Thoracic aorta (tissue), 2 donors: ENCODE measurements at regions not wholly inside any gene's neighbourhood (a gene's known extent, or its start where the extent isn't known, plus 50 kb on each side); places are given as distances from the start of the nearest gene placed in this dataset.

Experiments
- ATAC-seq: fragments of 150-250 bp; one replicate; pipeline ENCODE4 v1.8.0; 2017; ENCODE audit warnings: low read depth; ENCODE audit not compliant: insufficient number of reproducible peaks, low FRiP score
- DNase-seq: peaks from one replicate; pipeline ENCODE4 v3.0.0-alpha.2; 2020; ENCODE audit warnings: low spot score
- H3K27ac ChIP-seq, 2 donors: fragments of 200-600 bp; sonication (generic); 1 replicate in 1 of 2; 2 replicates in 1 of 2; pipeline ENCODE4 v1.5.1; 2016; ENCODE audit warnings: mild to moderate bottlenecking in 2 of 2, moderate library complexity in 2 of 2
- H3K27me3 ChIP-seq: fragments of 200-600 bp; sonication (generic); replicated peaks from 2 replicates; pipeline ENCODE4 v1.6.0; 2016; ENCODE audit warnings: mild to moderate bottlenecking; ENCODE audit not compliant: insufficient read depth
- H3K36me3 ChIP-seq: fragments of 200-600 bp; sonication (generic); one replicate; pipeline ENCODE4 v1.5.1; 2016
- H3K4me1 ChIP-seq, 2 donors: fragments of 200-600 bp; sonication (generic); 1 replicate in 1 of 2; 2 replicates in 1 of 2; pipeline versions ENCODE4 v1.5.1 to v1.6.0; 2016; ENCODE audit warnings: low read depth in 2 of 2, mild to moderate bottlenecking in 1 of 2; ENCODE audit not compliant: control insufficient read depth in 1 of 2
- H3K4me3 ChIP-seq: fragments of 200-600 bp; sonication (generic); 2 replicates; pipeline ENCODE4 v1.5.1; 2016; ENCODE audit warnings: mild to moderate bottlenecking
- H3K9me3 ChIP-seq: fragments of 200-600 bp; sonication (generic); 2 replicates; pipeline ENCODE4 v1.5.1; 2016
- TF ChIP-seq, protein P1 (sequence below): fragments of 200-600 bp; sonication (generic); IDR thresholded peaks from one replicate; pipeline ENCODE4 v1.5.1; 2019; ENCODE audit warnings: antibody characterized with exemption

DNA sequence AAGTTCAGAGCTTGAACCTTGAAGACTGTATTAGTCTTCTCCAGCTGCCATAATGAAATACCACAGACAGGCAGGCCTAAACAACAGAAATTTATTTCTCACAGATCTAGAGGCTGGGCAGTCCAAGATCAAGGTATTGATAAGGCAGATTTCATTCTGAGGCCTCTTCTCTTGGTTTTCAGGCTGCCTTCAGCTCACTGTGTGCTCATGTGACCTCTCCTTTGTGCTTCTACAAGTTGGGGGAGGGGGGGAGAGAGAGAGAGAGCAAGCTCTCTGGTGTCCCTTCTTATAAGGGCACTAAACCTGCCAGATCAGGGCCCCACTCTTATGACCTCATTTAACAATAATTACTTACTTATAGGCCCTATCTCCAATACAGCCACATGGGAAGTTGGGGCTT lies 102.6 kb upstream of the RSPO3 start:
- no peaks in the 10 kb centered on the region for H3K4me1 ChIP-seq
- ATAC-seq (no peak), DNase-seq (no peak)
- no peaks in the 10 kb centered on the region for H3K9me3 ChIP-seq
- no peaks in the 10 kb centered on the region for H3K36me3 ChIP-seq
- no peak overlapping the region for H3K27ac ChIP-seq
- TF ChIP-seq, protein P1, sequence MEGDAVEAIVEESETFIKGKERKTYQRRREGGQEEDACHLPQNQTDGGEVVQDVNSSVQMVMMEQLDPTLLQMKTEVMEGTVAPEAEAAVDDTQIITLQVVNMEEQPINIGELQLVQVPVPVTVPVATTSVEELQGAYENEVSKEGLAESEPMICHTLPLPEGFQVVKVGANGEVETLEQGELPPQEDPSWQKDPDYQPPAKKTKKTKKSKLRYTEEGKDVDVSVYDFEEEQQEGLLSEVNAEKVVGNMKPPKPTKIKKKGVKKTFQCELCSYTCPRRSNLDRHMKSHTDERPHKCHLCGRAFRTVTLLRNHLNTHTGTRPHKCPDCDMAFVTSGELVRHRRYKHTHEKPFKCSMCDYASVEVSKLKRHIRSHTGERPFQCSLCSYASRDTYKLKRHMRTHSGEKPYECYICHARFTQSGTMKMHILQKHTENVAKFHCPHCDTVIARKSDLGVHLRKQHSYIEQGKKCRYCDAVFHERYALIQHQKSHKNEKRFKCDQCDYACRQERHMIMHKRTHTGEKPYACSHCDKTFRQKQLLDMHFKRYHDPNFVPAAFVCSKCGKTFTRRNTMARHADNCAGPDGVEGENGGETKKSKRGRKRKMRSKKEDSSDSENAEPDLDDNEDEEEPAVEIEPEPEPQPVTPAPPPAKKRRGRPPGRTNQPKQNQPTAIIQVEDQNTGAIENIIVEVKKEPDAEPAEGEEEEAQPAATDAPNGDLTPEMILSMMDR: no peak
- H3K4me3 ChIP-seq: no peak overlapping the region
- no peaks in the 10 kb centered on the region for H3K27me3 ChIP-seq

DNA sequence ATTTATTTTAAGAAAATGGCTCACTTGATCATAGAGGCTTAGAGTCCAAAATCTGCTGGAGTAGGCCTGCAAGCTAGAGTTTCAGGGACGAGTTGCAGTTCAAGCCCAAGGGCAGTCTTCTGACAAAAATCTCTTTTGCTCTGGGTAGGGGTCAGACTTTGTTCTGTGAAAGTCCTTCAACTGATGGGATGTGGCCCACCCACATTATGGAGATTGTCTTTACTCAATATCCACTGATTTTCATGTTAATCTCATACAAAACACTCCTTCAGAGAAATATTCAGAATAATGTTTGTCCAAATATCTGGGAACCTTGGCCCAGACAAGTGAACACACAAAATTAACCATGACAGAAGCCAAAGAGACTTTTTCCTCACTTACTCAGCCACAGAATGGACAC lies 98.6 kb upstream of the RSPO3 start:
- no peaks in the 10 kb centered on the region for H3K9me3 ChIP-seq
- H3K4me1 ChIP-seq: no peaks in the 10 kb centered on the region
- TF ChIP-seq, protein P1: no peak
- no peaks in the 10 kb centered on the region for H3K36me3 ChIP-seq
- DNase-seq (no peak), ATAC-seq (no peak)
- no peak overlapping the region for H3K27ac ChIP-seq
- no peak overlapping the region for H3K4me3 ChIP-seq
- no peaks in the 10 kb centered on the region for H3K27me3 ChIP-seq

DNA sequence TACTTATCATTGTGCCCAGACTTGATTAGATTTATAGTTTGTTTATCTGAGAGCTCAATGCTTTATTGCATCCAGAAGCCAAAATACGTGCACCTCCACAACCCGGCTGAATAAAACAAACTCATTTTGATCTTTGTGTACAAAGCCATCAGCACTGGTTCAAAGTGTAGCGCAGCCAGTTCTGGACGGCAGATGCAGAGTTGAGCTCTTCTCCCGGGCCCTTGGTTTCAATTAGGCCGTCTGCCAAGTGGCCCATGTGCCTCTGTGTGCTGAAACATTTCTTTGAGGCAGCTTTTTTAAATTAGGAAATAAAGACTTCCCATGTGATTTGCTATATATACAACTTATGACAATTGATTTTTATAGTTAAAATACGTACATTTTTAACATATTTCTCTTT lies 96.2 kb upstream of the RSPO3 start:
- DNase-seq: no peak
- Histone ChIP-seq H3K36me3 (no peaks in the 10 kb centered on the region), H3K9me3 (no peaks in the 10 kb centered on the region), H3K4me1 (no peaks in the 10 kb centered on the region), H3K4me3 (no peak overlapping the region), H3K27ac (no peak overlapping the region), H3K27me3 (no peaks in the 10 kb centered on the region)
- ATAC-seq: no peak
- TF ChIP-seq, protein P1: no peak

DNA sequence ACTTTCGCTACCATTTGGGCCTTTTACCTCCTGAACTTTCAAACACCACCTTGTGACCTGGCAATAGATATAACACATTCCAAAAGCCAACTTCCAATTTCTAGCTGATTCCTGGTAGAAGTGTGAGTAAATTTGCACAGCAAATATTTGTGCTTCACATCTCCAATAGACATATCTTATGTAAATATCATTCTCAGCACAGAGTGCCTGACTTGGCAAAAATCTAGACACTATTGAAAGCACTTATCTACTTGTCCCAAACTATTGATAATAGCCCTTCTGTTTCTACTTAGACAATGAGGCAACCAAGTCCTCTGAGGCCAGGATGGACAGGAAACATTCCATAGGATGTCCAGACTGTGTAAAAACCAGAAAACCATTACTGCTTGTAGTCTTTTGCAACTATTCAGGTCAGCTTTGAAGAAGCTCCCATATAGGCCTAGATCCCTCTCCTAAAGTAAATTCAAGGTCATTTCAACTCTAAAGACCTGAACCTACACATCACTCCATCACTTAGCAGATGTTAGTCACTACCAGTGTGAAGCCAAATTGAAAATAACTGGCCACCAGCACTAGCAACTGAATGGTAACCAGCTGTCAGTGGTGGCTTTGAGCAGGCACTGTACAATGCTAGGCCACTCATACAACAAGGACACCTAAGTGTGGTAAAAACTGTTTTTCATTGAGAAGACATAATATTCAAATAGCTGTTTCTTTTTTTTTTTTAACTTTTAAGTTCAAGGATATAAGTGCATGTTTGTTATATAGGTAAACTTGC lies 95.3 kb upstream of the RSPO3 start:
- TF ChIP-seq, protein P1: no peak
- H3K9me3 ChIP-seq: no peaks in the 10 kb centered on the region
- no peaks in the 10 kb centered on the region for H3K36me3 ChIP-seq
- H3K4me1 ChIP-seq: no peaks in the 10 kb centered on the region
- no peak for DNase-seq
- H3K4me3 ChIP-seq: no peak overlapping the region
- ATAC-seq: no peak
- no peak overlapping the region for H3K27ac ChIP-seq
- H3K27me3 ChIP-seq: no peaks in the 10 kb centered on the region

DNA sequence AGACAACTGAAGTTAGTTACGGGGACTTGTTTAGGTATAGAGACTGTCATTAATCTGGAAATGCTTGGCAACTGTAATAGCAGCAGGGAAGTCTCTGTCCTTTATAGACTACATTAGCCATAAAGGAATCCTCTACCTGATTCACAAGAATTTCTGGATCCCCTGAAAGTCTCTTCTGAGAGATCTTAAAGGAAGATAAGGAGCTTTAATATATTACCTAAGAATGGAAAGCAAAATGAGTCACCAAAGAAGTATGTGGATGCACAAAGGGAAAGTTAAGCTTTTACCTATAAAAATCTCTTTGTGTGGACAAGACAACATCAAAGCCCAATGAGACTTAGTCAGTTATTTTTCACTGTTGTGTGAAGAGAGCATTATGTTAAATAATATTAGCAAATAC lies 92.2 kb upstream of the RSPO3 start:
- DNase-seq (no peak), ATAC-seq (no peak)
- Histone ChIP-seq H3K36me3 (no peaks in the 10 kb centered on the region), H3K27ac (no peak overlapping the region), H3K4me3 (no peak overlapping the region), H3K9me3 (no peaks in the 10 kb centered on the region), H3K4me1 (no peaks in the 10 kb centered on the region), H3K27me3 (no peaks in the 10 kb centered on the region)
- TF ChIP-seq, protein P1: no peak
